ENCODE measurements at regions not wholly inside any gene's neighbourhood (a gene's known extent, or its start where the extent isn't known, plus 50 kb on each side); places are given as distances from the start of the nearest gene placed in this dataset.
"Not testable (repeated sequence)": the region's sequence is repeated elsewhere in the genome, so short reads cannot be mapped to it uniquely, and the experiment has no call there.

DNA sequence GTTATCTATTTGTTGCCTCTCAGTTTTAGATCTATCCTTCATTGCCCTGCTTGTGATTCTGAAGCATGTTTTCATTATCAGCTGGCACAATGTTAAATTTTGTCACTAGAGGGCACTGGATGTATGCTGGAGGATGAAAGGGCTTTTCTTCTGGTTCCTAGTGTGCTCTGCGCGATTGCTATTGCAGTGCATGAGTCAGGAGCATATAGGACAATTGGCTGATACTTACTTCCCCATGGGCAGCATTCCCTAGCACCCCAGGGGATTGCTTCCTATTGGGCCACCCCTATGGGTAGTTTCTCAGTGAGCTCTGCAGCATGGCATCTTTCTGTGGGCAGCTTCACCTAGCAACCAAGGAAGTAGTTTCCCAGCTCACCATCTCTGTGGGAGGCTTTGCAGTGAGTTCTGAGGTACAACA lies 280.3 kb upstream of the SYNCRIP start:
- peak; percentile 14 for DNase-seq

- no peak for DNase-seq
Measured at GRCh38 chr6:85920782-85921181, 278.1 kb upstream of the SYNCRIP start.

DNA sequence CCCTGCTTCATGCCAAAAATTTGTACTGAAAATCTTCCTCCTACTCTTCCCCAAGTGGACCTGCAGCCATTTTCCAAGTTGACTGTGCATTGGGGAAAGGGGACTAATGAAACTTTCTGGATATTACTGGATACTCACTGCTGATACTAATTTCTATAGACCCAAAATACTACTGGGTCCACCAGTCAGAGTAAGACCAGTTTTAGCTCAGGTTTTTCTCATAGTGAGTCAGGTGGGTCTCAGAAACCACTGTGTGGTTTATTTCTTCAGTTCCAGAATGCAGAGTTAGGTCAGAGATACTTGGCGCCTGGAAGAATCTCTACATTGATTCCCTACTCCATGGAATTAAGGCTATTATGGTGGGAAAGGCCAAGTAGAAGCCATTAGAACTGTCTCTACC lies 274.8 kb upstream of the SYNCRIP start:
- DNase-seq, result no peak

DNA sequence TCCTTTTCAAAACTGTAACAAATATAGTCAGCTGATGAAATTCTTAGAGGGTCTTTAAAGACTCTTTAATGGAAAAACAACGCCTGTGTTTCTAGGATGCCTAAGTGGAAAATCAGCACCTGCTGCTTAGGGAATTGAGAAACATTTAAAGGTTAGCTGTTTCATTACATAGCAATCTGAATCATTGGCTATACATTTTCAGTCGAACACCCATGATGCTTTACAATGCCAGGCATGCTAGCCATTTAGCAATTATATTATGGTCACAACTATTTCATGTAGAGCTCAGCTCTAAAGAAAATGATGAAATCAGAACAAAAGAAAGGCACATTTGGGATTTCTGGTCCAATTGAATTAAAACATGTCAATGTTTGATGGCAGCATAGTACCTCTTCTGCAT lies 270.3 kb upstream of the SYNCRIP start:
- DNase-seq, result no peak

GRCh38 chr6:85912582-85912981 lies 269.9 kb upstream of the SYNCRIP start:
- DNase-seq, result no peak

DNA sequence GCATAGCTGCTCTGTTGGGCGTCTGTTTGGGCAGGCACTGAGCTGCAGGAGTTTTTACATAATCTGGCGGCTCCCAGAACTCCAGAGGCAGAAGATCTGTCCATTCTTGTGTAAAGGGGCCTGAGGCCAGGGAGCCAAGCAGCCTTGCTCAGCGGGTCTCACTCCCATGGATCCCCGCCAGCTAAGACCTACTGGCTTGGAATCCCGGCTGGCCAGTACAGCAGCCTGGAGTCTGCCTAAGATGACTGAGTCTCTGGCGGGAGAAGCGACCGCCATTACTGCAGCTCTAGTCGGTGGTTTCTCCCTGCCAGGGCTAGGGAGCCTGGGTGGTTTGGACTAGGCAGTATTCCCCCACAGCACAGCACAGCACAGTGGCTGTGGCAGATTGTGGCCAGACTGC lies 268.4 kb upstream of the SYNCRIP start:
- DNase-seq, result no peak

- DNase-seq, result not testable (repeated sequence)
Measured at GRCh38 chr6:85908120-85908519, 265.4 kb upstream of the SYNCRIP start.

DNA sequence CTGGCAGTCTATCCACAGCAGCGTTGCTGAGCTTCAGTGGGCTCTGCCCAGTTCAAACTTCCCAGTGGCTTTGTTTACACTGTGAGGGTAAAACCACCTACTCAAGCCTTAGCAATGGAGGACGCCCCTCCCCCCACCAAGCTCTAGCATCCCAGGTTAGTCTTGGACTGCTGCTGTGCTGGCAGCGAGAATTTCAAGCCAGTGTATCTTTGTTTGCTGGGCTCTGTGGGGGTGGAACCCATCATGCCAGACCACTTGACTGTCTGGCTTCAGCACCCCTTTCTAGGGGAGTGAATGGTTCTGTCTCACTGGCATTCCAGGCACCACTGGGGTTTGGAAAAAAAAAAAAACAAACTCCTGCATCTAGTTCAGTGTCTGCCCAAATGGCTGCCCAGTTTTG lies 249.7 kb upstream of the SYNCRIP start:
- DNase-seq, result no peak

GRCh38 chr6:85887461-85887860 lies 244.8 kb upstream of the SYNCRIP start:
- DNase-seq, result no peak

DNA sequence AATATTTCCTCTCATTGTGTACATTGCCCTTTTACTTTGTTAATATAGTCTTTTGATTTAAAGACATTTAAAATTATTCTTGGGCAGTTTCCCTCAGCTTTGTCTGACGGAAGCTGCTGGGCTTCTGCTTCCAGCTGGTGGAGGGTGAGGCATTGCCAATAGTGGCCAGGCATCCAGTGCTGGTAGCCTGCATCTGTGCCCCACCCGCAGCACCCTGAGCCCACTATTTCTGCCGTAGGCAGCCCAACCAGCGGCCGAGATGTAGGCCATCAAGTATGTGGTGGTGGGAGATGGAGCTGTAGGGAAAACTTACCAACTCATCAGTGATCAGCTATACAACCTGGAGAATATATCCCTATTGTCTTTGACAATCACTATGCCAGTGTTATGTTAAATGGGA lies 226.0 kb upstream of the SYNCRIP start:
- no peak for DNase-seq

- DNase-seq, result no peak
Measured at GRCh38 chr6:85867595-85867994, 224.9 kb upstream of the SYNCRIP start.

DNA sequence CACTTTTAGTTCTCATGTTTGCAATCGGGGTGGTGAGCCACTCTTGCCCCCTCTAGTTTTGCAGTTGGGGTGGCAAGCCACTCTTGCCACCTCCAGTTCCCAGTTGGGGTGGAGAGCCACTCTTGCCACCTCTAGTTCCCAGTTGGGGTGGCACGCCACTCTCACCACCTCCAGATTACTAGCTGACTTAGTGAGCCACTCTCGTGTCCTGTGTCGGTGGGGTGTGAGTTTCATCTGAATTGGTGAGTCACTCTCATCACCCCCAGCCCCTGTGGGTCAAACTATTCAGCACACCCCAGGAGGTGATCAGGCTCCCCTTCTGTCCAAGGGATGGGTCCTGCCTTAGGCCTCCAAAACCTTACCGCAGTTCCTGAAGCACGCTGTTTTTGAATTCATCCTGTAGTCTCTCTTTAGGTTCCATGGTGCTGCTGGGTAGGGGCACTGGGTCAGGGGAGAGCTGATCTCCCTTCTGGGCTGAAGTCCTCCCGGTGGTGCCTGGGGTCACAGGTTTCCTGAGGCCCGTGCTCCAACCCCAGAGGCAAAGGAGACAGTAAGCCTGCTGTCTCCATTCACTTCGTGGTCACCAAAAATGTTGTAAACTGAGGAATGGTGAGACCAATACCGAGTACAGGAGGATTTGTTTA lies 224.2 kb upstream of the SYNCRIP start:
- DNase-seq, result no peak

GRCh38 chr6:85866370-85866730 lies 223.7 kb upstream of the SYNCRIP start:
- DNase-seq, result no peak

DNA sequence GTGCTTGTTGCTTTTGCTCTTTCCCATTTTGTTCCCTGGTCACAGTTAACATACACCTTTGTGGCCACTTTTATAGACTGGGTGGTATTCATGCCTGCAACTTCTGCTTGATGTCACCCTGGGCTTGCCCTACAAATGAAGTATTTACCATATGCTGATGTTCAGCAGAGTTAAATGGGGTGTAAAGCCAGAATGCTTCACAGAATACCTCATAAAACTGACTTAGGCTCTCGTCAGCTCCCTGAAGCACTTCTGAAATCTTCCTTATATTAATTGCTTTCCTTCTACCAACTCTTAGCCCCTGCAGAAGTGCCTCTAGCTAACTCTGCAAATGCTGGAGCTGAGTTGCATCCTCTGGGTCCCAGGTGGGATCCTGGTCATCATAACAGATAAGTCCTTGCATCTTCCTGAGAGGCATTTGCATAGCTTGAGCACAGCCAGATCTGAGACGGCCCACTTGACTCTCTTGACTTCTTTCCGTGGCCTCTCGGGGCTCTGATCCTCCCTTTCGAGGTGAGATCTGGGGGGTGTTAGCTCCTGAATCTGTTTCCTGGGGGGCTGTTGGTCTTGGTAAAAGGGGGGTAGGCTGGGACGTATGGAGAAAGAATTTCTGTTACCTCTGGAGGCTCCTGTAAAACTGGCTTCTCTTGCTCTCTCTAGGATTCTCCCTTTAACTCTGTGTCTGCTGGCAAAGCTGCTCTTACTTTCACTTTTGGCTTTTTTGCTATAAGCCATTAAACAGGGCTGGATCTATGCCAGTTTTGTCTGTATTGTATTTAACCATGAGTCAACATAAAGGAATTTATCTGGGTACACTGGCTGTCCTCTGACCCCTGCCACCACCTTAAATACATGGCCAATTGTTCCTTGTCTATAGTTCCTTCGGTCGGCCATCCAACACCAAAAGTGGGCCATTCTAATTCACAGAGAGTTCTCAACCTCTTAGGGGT lies 223.0 kb upstream of the SYNCRIP start:
- DNase-seq, result peak; percentile 48

DNA sequence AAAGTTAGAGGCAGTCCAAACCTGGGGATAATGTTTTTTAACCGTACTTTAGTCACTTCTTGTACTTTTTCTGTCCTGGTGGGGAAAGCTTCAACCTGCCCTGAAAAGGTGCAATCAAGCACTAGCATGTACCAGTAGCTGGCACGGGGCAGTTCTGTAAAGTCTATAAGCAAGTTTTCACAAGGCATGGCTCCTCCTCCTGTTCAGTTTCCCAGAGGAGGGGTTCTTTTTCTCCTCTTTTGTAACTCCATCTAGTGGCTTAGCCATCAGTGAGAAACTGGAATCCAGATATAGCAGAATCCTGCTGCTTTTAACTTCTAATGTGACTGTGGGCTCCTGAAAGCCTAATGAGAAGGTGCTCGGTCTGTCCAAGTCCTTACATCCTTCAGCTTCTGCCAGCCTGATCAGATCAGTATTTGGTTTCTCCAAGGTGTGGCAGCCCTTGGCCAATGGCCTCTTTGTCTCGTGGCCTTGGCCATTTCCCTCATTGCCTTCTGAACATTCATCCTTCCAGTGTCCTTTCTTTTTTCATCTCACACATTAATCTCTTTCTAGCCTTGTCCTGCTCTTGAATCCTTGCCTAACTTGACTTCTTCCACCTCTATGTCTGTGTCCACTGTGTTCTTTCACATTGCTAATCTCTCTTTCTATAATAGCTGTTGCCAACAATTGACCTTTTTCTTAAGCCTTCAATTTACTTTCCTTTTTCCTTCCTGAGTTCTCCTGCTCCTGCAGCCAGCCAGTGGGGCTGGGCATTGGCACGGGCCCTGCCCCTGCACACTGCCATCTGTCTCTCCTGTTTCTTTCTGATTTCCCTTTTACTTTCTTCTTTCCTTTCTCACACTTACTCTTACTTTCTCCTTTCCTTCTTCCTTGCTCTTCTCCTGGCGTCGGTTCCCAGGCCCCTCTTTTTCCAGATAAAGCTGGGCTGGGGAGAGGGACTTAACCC lies 222.0 kb upstream of the SYNCRIP start:
- DNase-seq, result no peak

- DNase-seq, result no peak
Measured at GRCh38 chr6:85856235-85856634, 213.5 kb upstream of the SYNCRIP start.

DNA sequence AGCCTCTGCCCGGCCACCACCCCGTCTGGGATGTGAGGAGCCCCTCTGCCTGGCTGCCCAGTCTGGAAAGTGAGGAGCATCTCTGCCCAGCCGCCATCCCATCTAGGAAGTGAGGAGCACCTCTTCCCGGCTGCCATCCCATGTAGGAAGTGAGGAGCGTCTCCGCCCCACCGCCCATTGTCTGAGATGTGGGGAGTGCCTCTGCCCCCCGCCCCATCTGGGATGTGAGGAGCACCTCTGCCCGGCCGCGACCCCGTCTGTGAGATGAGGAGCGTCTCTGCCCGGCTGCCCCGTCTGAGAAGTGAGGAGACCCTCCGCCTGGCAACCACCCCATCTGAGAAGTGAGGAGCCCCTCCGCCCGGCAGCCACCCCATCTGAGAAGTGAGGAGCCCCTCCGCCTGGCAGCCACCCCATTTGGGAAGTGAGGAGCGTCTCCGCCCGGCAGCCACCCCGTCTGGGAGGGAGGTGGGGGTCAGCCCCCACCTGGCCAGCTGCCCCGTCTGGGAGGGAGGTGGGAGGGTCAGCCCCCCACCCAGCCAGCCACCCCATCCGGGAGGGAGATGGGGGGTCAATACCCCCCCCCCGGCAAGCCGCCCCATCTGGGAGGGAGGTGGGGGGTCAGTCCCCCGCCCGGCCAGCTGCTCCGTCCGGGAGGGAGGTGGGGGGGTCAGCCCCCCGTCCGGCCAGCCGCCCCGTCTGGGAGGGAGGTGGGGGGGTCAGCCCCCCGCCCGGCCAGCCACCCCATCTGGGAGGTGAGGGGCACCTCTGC lies 195.8 kb upstream of the SYNCRIP start:
- DNase-seq, result not testable (repeated sequence)

GRCh38 chr6:85828973-85829372 lies 186.3 kb upstream of the SYNCRIP start:
- no peak for DNase-seq

DNA sequence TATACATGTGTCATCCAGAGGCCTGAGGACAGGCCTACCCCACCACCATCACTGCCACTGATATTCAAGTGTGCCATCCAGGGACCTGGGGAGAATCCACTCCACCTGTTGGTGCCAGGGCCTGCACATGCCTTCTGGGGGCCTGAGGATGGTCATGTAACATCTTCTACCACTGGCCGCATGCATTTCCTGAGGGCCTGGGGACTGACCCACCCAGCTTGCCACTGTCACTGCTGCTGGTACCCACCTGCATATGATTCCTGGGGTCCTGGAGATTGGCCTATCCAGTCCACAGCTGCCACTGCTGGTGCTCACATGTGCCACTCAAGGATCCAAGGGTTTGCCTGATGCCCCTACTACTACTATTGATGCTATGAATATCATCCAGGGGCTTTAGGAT lies 184.3 kb upstream of the SYNCRIP start:
- no peak for DNase-seq

DNA sequence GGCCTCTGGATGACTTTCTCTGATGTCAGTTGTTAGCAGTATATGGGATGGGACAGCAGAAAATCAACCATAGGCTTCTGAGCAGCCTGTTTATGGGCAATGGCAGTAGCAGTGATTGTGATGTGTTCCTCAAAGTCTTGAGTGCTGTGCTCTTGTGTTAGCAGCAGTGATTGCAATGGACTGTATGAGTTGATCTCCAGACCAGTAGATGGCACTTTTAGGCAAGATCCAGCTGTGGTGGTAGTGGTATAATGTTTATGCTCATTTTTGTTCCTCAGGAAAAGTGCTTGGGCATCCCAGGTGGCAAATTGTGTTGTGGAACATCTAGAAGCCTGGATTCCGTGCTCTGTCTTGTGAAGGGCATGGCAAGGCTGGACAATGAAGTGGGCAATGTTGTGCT lies 181.6 kb upstream of the SYNCRIP start:
- DNase-seq, result no peak

- no peak for DNase-seq
Measured at GRCh38 chr6:85810558-85810957, 167.9 kb upstream of the SYNCRIP start.

- DNase-seq, result no peak
Measured at GRCh38 chr6:85803721-85804120, 161.0 kb upstream of the SYNCRIP start.

DNA sequence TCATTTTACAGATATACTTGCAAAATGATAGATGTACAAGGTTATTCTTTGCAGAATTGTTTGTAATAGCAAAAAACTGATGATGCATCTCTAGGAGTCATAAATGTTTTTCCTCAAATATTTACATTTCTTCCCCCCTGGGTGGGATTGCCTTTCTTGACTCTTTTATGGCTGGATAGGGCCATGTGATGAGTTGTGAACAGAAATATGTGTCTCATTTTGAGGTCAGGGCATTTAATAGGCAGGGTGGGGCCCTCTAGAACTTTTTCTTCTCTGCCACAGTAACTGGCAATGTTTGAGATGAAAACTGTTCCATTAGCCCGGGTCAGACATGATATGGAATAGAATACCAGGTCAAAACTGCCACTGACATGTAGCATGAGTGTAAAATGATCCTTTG lies 159.5 kb upstream of the SYNCRIP start:
- DNase-seq, result no peak

Measured in COR-L47 (cell line).